ENCODE measurements at regions not wholly inside any gene's neighbourhood (a gene's known extent, or its start where the extent isn't known, plus 50 kb on each side); places are given as distances from the start of the nearest gene placed in this dataset.

- WGBS (ENCODE audit: extremely low coverage, insufficient read length, low lambda C conversion rate): no CpG with 5 or more reads among the region's 2 CpGs
- Mint-ChIP-seq H3K4me3 (no peak overlapping the region), H3K27ac (no peak overlapping the region), H3K9me3 (peaks cover 4 to 10% of the 10 kb centered on the region in 2 experiments), H3K4me1 (peaks cover 0 to 3% of the 10 kb centered on the region in 2 experiments; a peak in 2 of 4 replicates), H3K27me3 (ENCODE audit: low read depth) (no peaks in the 10 kb centered on the region), H3K36me3 (ENCODE audit: insufficient read depth in 1 of 3, low read depth in 3 of 3) (peaks cover 0 to 5% (median 0%) of the 10 kb centered on the region in 3 experiments; a peak in 1 of 7 replicates)
- Histone ChIP-seq H3K27me3 (ENCODE audit: insufficient read depth, low read length) (no peaks in the 10 kb centered on the region), H3K23ac (ENCODE audit: insufficient read length, low read depth, low read length) (no peak overlapping the region), H2BK120ac (ENCODE audit: low read depth, low read length, poor library complexity, severe bottlenecking) (no peak overlapping the region), H3K18ac (ENCODE audit: insufficient read length, low read depth, low read length) (no peak overlapping the region), H4K5ac (ENCODE audit: insufficient read length, low read depth, low read length) (no peak overlapping the region), H2BK15ac (ENCODE audit: low read depth, low read length) (no peak overlapping the region), H3K23me2 (ENCODE audit: insufficient read length, low read depth, low read length, poor library complexity, severe bottlenecking) (no peaks in the 10 kb centered on the region), H4K20me1 (ENCODE audit: control insufficient read depth, insufficient read depth, insufficient read length) (no peaks in the 10 kb centered on the region), H4K91ac (ENCODE audit: insufficient read length, low read depth, low read length) (no peak overlapping the region), H2BK20ac (ENCODE audit: low read depth, low read length, poor library complexity, severe bottlenecking) (no peak overlapping the region), H2BK12ac (ENCODE audit: insufficient read length, low read depth, low read length) (no peak overlapping the region), H3K9me3 (ENCODE audit: control insufficient read depth, low read depth, low read length) (no peaks in the 10 kb centered on the region), H3K56ac (ENCODE audit: insufficient read length, low read depth, low read length) (no peak overlapping the region), H3K79me2 (ENCODE audit: insufficient read depth, low read length) (no peaks in the 10 kb centered on the region), H2AK5ac (ENCODE audit: insufficient read length, low read length) (no peak overlapping the region), H3K27ac (ENCODE audit: insufficient read length, low read depth, low read length) (no peak overlapping the region), H3K4ac (ENCODE audit: low read depth, low read length) (no peak overlapping the region), H2BK5ac (ENCODE audit: insufficient read length, low read length) (no peak overlapping the region), H2AFZ (ENCODE audit: low read length) (no peak overlapping the region), H3K14ac (ENCODE audit: insufficient read depth, low read length) (no peak overlapping the region), H3K4me2 (ENCODE audit: insufficient read depth, insufficient read length, low read length) (no peak overlapping the region), H3T11ph (ENCODE audit: low read length) (no peak overlapping the region), H3K4me1 (ENCODE audit: insufficient read depth, low read length) (no peaks in the 10 kb centered on the region), H3K9ac (ENCODE audit: extremely low read depth, insufficient read length, low read length) (no peak overlapping the region), H4K8ac (replicated peaks; ENCODE audit: insufficient read length, low read depth, low read length) (no peak overlapping the region), H3K79me1 (ENCODE audit: insufficient read depth, low read depth, low read length, poor library complexity, severe bottlenecking) (no peaks in the 10 kb centered on the region)
- TF ChIP-seq CTCF (conservative IDR thresholded peaks at IDR 0.05): no peak
- no peak for DNase-seq
Observed at GRCh38 chr1:100642826-100643225, 76.7 kb upstream of the VCAM1 start.

All from H9 (cell line).